AG10803 (cell line): ENCODE measurements at regions not wholly inside any gene's neighbourhood (a gene's known extent, or its start where the extent isn't known, plus 50 kb on each side); places are given as distances from the start of the nearest gene placed in this dataset.
"Not testable (repeated sequence)": the region's sequence is repeated elsewhere in the genome, so short reads cannot be mapped to it uniquely, and the experiment has no call there.

Source experiments
- DNase-seq: peaks from one replicate; pipeline ENCODE4 v3.0.0; 2010; ENCODE audit warnings: low read depth
- H3K4me3 ChIP-seq: 2 replicates; pipeline ENCODE4 v1.5.1; 2011; ENCODE audit warnings: mild to moderate bottlenecking, low read length, control low read depth
- CTCF ChIP-seq: conservative IDR thresholded peaks from 2 replicates; pipeline ENCODE4 v1.5.1; 2011; ENCODE audit warnings: mild to moderate bottlenecking, low read length, control low read depth, inconsistent platforms

DNA sequence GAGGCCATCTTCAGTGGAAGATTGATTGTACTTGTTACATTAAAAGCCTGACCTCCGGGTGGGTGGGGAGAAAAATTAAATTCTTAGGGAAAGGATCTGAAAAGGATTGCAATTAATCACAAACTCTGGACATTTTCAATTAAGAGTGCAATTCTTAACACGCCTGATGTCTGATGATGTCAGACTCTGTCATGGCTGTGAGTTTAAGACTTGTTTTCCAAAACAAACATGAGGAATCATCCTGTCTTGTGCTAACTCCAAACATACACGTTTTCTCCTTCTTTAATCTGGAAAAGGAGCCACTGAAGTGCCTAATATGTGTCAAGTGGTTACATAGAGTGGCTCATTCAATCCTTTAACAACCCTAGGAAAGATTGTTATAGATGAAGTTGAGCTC is 60.4 kb upstream of the SMIM23 start:
- no peak overlapping the region for H3K4me3 ChIP-seq
- no peak for TF ChIP-seq CTCF
- DNase-seq: no peak

DNA sequence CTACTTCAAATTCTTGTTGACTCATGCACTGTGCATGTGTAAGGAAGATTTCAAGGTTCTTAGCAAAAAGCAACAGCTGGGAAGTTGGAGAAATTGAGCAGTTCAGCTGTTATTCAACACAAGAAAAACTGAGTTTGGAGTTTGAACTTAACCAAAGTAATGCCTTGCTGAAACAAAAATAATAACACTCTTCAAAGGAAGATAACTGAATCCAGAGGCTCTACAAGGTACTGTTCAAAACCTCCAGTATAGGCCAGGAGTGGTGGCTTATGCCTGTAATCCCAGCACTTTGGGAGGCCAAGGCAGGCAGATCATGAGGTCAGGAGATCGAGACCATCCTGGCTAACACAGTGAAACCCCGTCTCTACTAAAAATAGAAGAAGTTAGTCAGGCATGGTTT is 58.8 kb upstream of the SMIM23 start:
- H3K4me3 ChIP-seq, DNase-seq: not testable (repeated sequence)

DNA sequence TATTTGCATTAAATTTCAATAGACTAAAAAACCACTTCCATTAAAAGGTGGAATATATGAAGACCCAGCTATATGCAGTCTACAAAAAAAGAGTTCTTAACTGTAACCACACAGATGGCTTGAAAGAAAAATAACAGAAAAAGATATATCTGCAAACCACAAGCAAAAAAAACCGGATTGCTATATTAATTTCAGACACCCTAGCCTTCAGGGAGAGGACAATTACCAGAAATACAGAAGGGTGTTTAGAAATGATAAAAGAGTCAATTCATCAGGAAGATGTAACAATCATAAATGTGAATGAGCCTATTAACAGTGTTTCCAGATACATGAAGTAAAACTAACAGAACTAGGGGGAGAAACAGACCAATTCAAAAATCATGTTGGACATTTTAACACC is 56.9 kb upstream of the SMIM23 start:
- no peak for TF ChIP-seq CTCF
- no peak overlapping the region for H3K4me3 ChIP-seq
- DNase-seq: no peak
